ENCODE measurements at regions not wholly inside any gene's neighbourhood (a gene's known extent, or its start where the extent isn't known, plus 50 kb on each side); places are given as distances from the start of the nearest gene placed in this dataset.

- in situ Hi-C loops (cut with HindIII; ENCODE audit: low sequenced_read_pairs): no loop called here
- no peak for TF ChIP-seq CTCF (IDR thresholded peaks at IDR 0.05; ENCODE audit: low read depth, low read length, missing control alignments)
- no peak for DNase-seq (ENCODE audit: low read depth)
- H3K4me3 ChIP-seq (ENCODE audit: low read depth, low read length): no peak overlapping the region
Observed at GRCh38 chr17:36736201-36737156, 135.1 kb downstream of the MRM1 start.

- no peak for TF ChIP-seq CTCF (IDR thresholded peaks at IDR 0.05; ENCODE audit: low read depth, low read length, missing control alignments)
- no peak overlapping the region for H3K4me3 ChIP-seq (ENCODE audit: low read depth, low read length)
- in situ Hi-C loops (cut with HindIII; ENCODE audit: low sequenced_read_pairs): no loop called here
- no peak for DNase-seq (ENCODE audit: low read depth)
Observed at GRCh38 chr17:36739208-36739607, 137.8 kb downstream of the MRM1 start.

GRCh38 chr17:36740157-36740556 lies 138.8 kb downstream of the MRM1 start:
- DNase-seq (ENCODE audit: low read depth): no peak
- TF ChIP-seq CTCF (IDR thresholded peaks at IDR 0.05; ENCODE audit: low read depth, low read length, missing control alignments): no peak
- in situ Hi-C loops (cut with HindIII; ENCODE audit: low sequenced_read_pairs): no loop called here
- H3K4me3 ChIP-seq (ENCODE audit: low read depth, low read length): no peak overlapping the region

- TF ChIP-seq CTCF (IDR thresholded peaks at IDR 0.05; ENCODE audit: low read depth, low read length, missing control alignments): no peak
- H3K4me3 ChIP-seq (ENCODE audit: low read depth, low read length): no peak overlapping the region
- DNase-seq (ENCODE audit: low read depth): no peak
- in situ Hi-C loops (cut with HindIII; ENCODE audit: low sequenced_read_pairs): no loop called here
Observed at GRCh38 chr17:36741019-36741902, 139.9 kb downstream of the MRM1 start.

- no peak overlapping the region for H3K4me3 ChIP-seq (ENCODE audit: low read depth, low read length)
- no peak for DNase-seq (ENCODE audit: low read depth)
- TF ChIP-seq CTCF (IDR thresholded peaks at IDR 0.05; ENCODE audit: low read depth, low read length, missing control alignments): no peak
- in situ Hi-C loops (cut with HindIII; ENCODE audit: low sequenced_read_pairs): no loop called here
Observed at GRCh38 chr17:36742267-36743000, 141.1 kb downstream of the MRM1 start.

- in situ Hi-C loops (cut with HindIII; ENCODE audit: low sequenced_read_pairs): no loop called here
- no peak for TF ChIP-seq CTCF (IDR thresholded peaks at IDR 0.05; ENCODE audit: low read depth, low read length, missing control alignments)
- DNase-seq (ENCODE audit: low read depth): no peak
- no peak overlapping the region for H3K4me3 ChIP-seq (ENCODE audit: low read depth, low read length)
Observed at GRCh38 chr17:36743130-36743529, 141.7 kb downstream of the MRM1 start.

All from astrocyte of the cerebellum (primary cell).